Stimulated activated CD8-positive, alpha-beta memory T cell treated with anti-CD3 and anti-CD28 coated beads, Interleukin-2, amount 100 ng/mL, for 1 hour (primary cell): ENCODE measurements at regions not wholly inside any gene's neighbourhood (a gene's known extent, or its start where the extent isn't known, plus 50 kb on each side); places are given as distances from the start of the nearest gene placed in this dataset.
"Not testable (repeated sequence)": the region's sequence is repeated elsewhere in the genome, so short reads cannot be mapped to it uniquely, and the experiment has no call there.

Experiments used
- DNase-seq, 2 donors: peaks; one replicate each; pipeline ENCODE4 v3.0.0-alpha.2; 2020; ENCODE audit warnings: low read depth in 2 of 2

DNA sequence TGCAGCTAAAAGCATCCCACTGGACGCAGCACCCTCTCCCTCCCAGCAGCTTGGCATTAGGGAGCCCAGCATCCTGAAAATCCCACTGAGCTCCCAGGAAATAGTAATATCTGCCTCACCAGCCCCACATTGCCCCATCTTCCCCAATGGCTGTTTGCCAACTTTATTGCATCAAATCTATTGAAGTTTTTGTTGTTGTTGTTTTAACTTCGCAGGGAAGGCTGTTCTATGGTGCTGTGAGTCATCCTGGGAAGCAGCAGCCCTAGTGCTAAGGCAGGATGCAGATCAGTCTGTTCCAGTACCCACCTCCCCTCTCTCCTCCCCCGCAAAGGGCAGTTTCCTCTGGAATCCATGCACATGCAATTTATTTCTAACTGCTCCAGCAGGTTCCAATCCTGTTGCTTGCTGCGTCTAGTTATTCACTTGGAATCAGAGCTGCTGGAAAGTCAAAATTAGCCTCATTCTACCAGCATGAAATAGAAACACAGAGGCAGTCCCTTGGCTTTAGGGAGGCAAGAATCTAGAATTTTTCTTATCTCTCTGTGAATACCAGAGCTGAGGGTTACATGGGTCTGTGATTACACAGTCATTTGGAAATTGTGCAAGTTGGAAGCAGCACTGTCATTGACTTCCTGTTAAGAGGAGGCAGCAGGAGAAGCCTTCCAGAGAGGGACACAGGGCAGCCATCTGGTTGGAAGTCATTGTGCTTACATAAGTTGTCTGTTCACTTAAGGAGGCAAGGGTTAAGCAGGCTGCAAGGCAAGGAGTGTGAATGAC is 115.9 kb upstream of the CACUL1 start:
- no peak for DNase-seq

GRCh38 chr10:118871244-118871865 is 116.6 kb upstream of the CACUL1 start:
- no peak for DNase-seq

- DNase-seq = no peak
Measured at GRCh38 chr10:118873091-118873737, 118.4 kb upstream of the CACUL1 start.

GRCh38 chr10:118873738-118874105 is 119.0 kb upstream of the CACUL1 start:
- DNase-seq = no peak

DNA sequence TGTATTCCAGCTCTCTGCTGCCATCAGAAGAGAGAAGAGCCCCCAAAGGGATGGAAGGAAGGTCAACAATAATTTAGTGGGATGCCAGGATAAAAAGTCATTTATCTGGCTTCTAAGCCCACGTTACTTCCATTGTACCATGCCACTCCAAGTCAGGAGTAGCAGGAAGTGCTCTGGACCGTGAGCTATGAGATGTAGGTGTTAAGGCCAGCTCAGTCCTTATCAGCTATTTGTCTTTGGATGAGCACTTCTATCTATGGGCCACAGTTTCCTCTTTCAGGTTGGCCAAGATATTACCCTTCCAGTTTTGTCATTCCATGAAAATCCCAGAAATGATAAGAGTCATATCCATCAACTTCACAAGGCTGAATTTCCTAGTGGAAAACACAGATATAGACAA is 119.4 kb upstream of the CACUL1 start:
- no peak for DNase-seq

DNA sequence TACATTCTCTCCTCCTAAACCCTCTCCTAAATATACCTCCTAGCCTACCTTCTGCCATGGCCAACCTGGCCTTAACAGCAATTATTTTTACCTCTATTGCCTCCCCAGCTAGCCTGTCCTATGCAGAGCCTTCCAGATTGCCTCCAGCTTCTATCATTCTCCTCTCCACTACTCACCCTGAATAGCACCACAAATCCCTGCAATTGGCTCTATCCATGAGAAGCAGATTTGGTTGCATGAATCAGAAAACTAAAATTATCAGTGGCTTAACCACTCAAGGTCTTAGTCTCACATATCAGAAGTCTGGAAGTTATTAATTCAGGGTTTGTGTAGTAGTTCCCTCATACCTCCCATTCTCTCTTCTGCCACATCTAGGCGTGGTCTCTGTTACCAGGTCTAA is 120.3 kb upstream of the CACUL1 start:
- no peak for DNase-seq

- DNase-seq = no peak
Measured at GRCh38 chr10:118882741-118883140, 128.0 kb upstream of the CACUL1 start.

DNA sequence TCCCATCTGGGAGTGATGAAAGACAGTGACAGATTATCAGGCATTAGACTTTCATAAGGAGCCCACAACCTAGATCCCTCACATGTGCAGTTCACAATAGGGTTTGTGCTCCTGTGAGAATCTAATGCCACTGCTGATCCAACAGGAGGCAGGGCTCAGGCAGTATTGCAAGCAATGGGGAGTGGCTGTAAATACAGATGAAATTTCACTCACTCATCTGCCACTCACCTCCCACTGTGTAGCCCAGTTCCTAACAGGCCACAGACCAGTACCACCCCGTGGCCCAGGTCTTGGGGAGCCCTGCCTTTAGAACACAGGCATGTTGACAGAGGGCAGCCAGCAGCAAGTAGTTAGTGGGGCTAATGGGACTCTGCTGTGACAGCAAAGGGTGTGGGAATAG is 137.3 kb upstream of the NANOS1 start:
- DNase-seq = no peak

- not testable (repeated sequence) for DNase-seq
Measured at GRCh38 chr10:118894891-118895290, 134.6 kb upstream of the NANOS1 start.

GRCh38 chr10:118900617-118901016 is 128.9 kb upstream of the NANOS1 start:
- no peak for DNase-seq

- DNase-seq = no peak
Measured at GRCh38 chr10:118901380-118901779, 128.1 kb upstream of the NANOS1 start.

GRCh38 chr10:118901906-118902305 is 127.6 kb upstream of the NANOS1 start:
- no peak for DNase-seq

- not testable (repeated sequence) for DNase-seq
Measured at GRCh38 chr10:118902656-118903055, 126.9 kb upstream of the NANOS1 start.

DNA sequence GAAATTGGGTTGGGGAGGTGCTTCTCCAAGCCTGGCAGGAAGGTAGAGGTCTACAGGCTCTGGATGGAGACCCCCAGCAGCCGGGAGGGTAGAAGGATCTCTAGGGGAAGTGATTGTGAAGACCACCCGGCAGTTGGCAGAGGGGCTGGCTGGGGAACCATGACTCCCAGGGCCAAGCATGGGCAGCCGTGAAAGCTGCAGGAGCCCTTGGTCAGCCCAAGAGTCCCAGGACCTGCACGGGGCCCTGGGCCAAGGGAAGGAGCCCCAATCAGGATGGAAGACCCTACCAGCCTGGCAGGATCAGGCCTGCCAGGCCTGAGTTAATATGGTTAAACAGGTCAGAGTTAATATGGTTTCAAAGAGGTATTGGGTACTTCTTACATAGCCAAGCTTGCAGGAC is 126.3 kb upstream of the NANOS1 start:
- DNase-seq = no peak

GRCh38 chr10:118903691-118904090 is 125.8 kb upstream of the NANOS1 start:
- DNase-seq = no peak

DNA sequence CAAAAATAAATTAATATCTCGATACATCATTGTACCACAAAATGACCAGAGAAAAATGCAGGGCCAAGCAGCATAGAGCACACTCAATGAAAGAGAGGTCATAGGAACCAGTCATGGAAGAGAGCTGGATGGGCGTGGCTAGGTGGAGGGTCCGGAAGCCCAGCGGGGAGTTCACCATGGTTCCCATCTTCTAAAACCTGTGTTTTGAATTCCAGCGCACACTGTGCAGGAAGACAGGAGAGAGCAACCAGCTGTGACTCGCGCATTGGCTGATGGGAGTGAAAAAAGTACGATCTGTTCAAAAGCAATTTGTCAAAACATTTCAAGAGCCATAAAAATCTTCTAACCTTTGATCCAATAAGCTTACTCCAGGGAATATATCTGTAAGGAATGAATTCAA is 125.2 kb upstream of the NANOS1 start:
- no peak for DNase-seq

DNA sequence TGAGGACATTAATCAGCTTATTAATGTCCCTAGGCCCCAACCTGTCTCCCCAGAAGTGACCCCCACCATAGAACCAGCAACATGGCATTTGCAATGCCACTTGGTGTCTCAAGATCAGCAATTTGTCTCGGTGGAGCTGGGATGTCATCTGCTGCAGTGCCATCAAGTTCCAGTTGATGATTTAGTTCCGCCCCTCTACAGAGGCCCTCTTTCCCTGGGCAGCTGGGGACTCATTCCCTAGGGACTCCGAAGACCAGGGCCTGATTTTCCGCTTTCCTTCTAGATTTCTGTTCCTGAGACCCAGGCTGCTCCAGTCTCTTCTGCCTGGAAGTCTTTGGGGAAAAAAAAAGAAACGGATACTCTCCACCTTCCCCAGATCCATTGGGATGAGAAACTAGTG is 122.5 kb upstream of the NANOS1 start:
- no peak for DNase-seq

- DNase-seq = no peak
Measured at GRCh38 chr10:118908557-118909256, 120.8 kb upstream of the NANOS1 start.

- DNase-seq = no peak
Measured at GRCh38 chr10:118910702-118911101, 118.8 kb upstream of the NANOS1 start.

DNA sequence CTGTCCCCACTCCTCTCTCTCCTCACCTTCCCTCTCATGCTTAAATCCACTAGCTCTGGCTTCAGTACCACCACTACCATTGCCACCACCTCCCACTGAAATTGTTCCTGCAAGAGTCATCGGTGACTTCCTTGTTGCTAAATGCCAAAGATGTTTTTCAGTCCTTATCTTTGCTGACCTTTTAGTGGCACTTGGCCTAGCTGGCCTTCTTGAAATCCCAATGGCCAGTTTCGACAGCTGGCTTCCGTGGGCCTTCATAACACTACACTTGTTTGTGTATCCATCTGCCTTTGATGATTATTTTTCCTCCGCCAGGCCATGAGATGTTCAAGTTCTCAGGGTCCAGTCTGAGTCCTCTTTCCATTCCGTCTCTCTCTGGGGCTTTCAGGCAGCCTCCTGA is 118.2 kb upstream of the NANOS1 start:
- DNase-seq = no peak

GRCh38 chr10:118912961-118913600 is 116.4 kb upstream of the NANOS1 start:
- no peak for DNase-seq

- DNase-seq = no peak
Measured at GRCh38 chr10:118913825-118914224, 115.7 kb upstream of the NANOS1 start.
